Panc1 (cell line): ENCODE measurements at regions not wholly inside any gene's neighbourhood (a gene's known extent, or its start where the extent isn't known, plus 50 kb on each side); places are given as distances from the start of the nearest gene placed in this dataset.

Source experiments
- ATAC-seq: fragments of 200-7000 bp; cut with Tn5 transposase; 2 replicates; pipeline ENCODE4 v1.9.1; 2020; ENCODE audit warnings: mild to moderate bottlenecking, moderate library complexity
- BruUV-seq: library from RNA; stranded (reverse); fragments of 400-500 nt; replicated peaks from 2 replicates; lab custom pipeline; 2021; lab: Mats Ljungman, UMichigan
- CTCF ChIA-PET: fragments of 300-600 bp; sonication (Branson Sonifier 250); formaldehyde crosslinking; loops from one replicate; lab custom pipeline; 2022; ENCODE audit warnings: antibody characterized with exemption; lab: Charles Lee
- POLR2A ChIA-PET: fragments of 300-600 bp; sonication (Branson Sonifier 250); formaldehyde crosslinking; loops from one replicate; lab custom pipeline; 2022; ENCODE audit warnings: antibody characterized with exemption; lab: Charles Lee
- DNase-seq: peaks from one replicate; pipeline ENCODE4 v3.0.0-alpha.2; 2010; ENCODE audit warnings: low read depth, low spot score
- H3K27ac ChIP-seq: 2 replicates; pipeline ENCODE4 v1.5.1; 2011; ENCODE audit warnings: mild to moderate bottlenecking, low read length, inconsistent platforms
- H3K27me3 ChIP-seq: fragments of 200-500 bp; sonication (Bioruptor generic); 2 replicates; pipeline ENCODE4 v1.6.0; 2014; ENCODE audit warnings: low read length, inconsistent platforms; ENCODE audit not compliant: control insufficient read depth, insufficient read depth
- H3K36me3 ChIP-seq: fragments of 200-500 bp; sonication (Bioruptor generic); 2 replicates; pipeline ENCODE4 v1.5.1; 2014; ENCODE audit warnings: inconsistent platforms, mild to moderate bottlenecking, low read length, moderate library complexity; ENCODE audit not compliant: control insufficient read depth, insufficient read depth
- H3K4me1 ChIP-seq: 2 replicates; pipeline ENCODE4 v1.5.1; 2011; ENCODE audit warnings: inconsistent platforms, mild to moderate bottlenecking, low read length, moderate library complexity; ENCODE audit not compliant: control insufficient read depth, insufficient read depth
- H3K4me3 ChIP-seq, 2 experiments: 2 replicates each; pipeline ENCODE4 v1.5.1; 2011 to 2012; ENCODE audit warnings: low read depth in 2 of 2, low read length in 2 of 2, mild to moderate bottlenecking in 2 of 2, inconsistent platforms in 1 of 2, moderate library complexity in 1 of 2
- H3K9me3 ChIP-seq: fragments of 200-500 bp; sonication (Bioruptor generic); 2 replicates; pipeline ENCODE4 v1.5.1; 2014; ENCODE audit warnings: low read depth, mild to moderate bottlenecking, inconsistent platforms, low read length, moderate library complexity; ENCODE audit not compliant: control insufficient read depth, insufficient read depth
- POLR2AphosphoS5 ChIP-seq: IDR thresholded peaks from 2 replicates; pipeline ENCODE4 v1.6.1; 2012; ENCODE audit warnings: mild to moderate bottlenecking, low read depth, low read length, moderate library complexity
- SIN3A ChIP-seq: IDR thresholded peaks from 2 replicates; pipeline ENCODE4 v1.6.1; 2012; ENCODE audit warnings: low read depth, mild to moderate bottlenecking, low read length, moderate library complexity, borderline replicate concordance; ENCODE audit not compliant: insufficient read depth
- TCF7L2 ChIP-seq: IDR thresholded peaks from 2 replicates; pipeline ENCODE4 v1.6.1; 2011; ENCODE audit warnings: mild to moderate bottlenecking, low read depth, low read length, inconsistent platforms
- in situ Hi-C: cut with HindIII; loops from 2 replicates; pipeline ENCODE4 v1.10.0; 2016; ENCODE audit warnings: low sequenced_read_pairs, low pct_unique_long_range_greater_than_20kb
- intact Hi-C: fragments of 100-400 bp; cut with micrococcal nuclease; formaldehyde crosslinking; loops from one replicate; pipeline ENCODE4 v1.10.0; 2022; ENCODE audit not compliant: unreplicated experiment
- TF ChIP-seq, protein P1 (sequence below), 2 experiments: IDR thresholded peaks; 2 replicates each; pipeline ENCODE4 v1.6.1; 2011 to 2012; ENCODE audit warnings: low read depth in 2 of 2, control low read depth in 1 of 2, low read length in 1 of 2, mild to moderate bottlenecking in 1 of 2, moderate library complexity in 1 of 2; ENCODE audit not compliant: insufficient read depth in 1 of 2
- TF ChIP-seq, protein P2 (sequence below): fragments of 450-650 bp; IDR thresholded peaks from 2 replicates; pipeline ENCODE4 v1.5.1; 2017; ENCODE audit warnings: mild to moderate bottlenecking

DNA sequence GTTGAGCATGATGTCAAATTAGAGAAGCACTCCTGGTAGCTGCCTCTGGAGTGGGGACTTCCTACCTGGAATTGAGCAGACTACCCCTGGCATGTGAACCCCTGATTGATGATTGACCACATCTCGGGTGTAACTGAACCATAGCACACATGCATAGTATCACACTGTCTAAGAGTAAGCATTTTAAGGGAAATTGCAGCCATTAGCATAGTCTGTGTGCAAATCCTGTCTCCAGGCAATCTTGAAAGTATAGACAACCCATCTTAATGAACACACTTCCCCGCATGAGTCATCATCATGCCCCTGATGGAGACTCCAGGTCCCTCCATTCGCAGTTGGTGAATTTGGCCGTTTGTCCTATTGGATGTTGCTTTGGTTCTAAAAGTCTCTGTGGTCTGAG is 131.3 kb downstream of the C11orf91 start:
- Histone ChIP-seq H3K9me3 (no peaks in the 10 kb centered on the region), H3K4me3 (no peak overlapping the region), H3K4me1 (no peaks in the 10 kb centered on the region), H3K27ac (no peak overlapping the region), H3K27me3 (no peaks in the 10 kb centered on the region), H3K36me3 (no peaks in the 10 kb centered on the region)
- in situ Hi-C loops (no loop called here), intact Hi-C loops (no loop called here)
- ATAC-seq, result no peak
- no TSS peak for BruUV-seq
- POLR2A ChIA-PET, result no interaction called here
- CTCF ChIA-PET, result interaction anchor here (0.8 kb wide), 1 partner anchor 461 kb away, joined by 6 read pairs; no protein-coding TSS in a partner anchor
- DNase-seq, result no peak
- TF ChIP-seq, protein P1, sequence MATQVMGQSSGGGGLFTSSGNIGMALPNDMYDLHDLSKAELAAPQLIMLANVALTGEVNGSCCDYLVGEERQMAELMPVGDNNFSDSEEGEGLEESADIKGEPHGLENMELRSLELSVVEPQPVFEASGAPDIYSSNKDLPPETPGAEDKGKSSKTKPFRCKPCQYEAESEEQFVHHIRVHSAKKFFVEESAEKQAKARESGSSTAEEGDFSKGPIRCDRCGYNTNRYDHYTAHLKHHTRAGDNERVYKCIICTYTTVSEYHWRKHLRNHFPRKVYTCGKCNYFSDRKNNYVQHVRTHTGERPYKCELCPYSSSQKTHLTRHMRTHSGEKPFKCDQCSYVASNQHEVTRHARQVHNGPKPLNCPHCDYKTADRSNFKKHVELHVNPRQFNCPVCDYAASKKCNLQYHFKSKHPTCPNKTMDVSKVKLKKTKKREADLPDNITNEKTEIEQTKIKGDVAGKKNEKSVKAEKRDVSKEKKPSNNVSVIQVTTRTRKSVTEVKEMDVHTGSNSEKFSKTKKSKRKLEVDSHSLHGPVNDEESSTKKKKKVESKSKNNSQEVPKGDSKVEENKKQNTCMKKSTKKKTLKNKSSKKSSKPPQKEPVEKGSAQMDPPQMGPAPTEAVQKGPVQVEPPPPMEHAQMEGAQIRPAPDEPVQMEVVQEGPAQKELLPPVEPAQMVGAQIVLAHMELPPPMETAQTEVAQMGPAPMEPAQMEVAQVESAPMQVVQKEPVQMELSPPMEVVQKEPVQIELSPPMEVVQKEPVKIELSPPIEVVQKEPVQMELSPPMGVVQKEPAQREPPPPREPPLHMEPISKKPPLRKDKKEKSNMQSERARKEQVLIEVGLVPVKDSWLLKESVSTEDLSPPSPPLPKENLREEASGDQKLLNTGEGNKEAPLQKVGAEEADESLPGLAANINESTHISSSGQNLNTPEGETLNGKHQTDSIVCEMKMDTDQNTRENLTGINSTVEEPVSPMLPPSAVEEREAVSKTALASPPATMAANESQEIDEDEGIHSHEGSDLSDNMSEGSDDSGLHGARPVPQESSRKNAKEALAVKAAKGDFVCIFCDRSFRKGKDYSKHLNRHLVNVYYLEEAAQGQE (IDR thresholded peaks at IDR 0.05; ENCODE audit: insufficient read depth in 1 of 2, low read depth in 2 of 2, low read length in 1 of 2), result no peak
- no peak for TF ChIP-seq POLR2AphosphoS5
- no peak for TF ChIP-seq TCF7L2
- no peak for TF ChIP-seq SIN3A
- TF ChIP-seq, protein P2, sequence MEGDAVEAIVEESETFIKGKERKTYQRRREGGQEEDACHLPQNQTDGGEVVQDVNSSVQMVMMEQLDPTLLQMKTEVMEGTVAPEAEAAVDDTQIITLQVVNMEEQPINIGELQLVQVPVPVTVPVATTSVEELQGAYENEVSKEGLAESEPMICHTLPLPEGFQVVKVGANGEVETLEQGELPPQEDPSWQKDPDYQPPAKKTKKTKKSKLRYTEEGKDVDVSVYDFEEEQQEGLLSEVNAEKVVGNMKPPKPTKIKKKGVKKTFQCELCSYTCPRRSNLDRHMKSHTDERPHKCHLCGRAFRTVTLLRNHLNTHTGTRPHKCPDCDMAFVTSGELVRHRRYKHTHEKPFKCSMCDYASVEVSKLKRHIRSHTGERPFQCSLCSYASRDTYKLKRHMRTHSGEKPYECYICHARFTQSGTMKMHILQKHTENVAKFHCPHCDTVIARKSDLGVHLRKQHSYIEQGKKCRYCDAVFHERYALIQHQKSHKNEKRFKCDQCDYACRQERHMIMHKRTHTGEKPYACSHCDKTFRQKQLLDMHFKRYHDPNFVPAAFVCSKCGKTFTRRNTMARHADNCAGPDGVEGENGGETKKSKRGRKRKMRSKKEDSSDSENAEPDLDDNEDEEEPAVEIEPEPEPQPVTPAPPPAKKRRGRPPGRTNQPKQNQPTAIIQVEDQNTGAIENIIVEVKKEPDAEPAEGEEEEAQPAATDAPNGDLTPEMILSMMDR, result no peak

DNA sequence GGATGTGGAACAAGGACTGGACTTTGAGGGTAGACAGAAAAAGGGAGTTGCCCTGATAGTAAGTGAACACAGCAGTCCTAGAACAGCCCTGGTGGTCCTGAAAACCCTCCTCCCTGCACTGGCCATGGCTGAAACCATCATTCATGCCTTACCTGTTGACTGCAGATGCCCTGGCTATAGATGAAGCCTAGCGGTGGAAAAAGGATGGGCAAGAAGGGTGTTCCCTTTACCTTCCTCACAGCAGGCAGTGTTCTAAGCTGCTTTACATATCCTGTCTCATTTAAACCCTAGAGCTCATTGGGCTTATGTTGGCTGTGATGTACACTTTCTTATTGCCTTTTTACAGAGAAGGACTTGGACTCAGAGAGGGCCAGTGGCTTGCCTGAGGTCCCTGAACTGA is 133.6 kb downstream of the C11orf91 start:
- H3K9me3 ChIP-seq, result no peaks in the 10 kb centered on the region
- H3K4me3 ChIP-seq, result no peak overlapping the region
- ATAC-seq, result no peak
- H3K4me1 ChIP-seq, result no peaks in the 10 kb centered on the region
- ChIA-PET POLR2A (no interaction called here), CTCF (no interaction called here)
- TF ChIP-seq POLR2AphosphoS5, result no peak
- TF ChIP-seq, protein P2, result no peak
- TF ChIP-seq, protein P1 (IDR thresholded peaks at IDR 0.05; ENCODE audit: insufficient read depth in 1 of 2, low read depth in 2 of 2, low read length in 1 of 2), result no peak
- no peak for TF ChIP-seq SIN3A
- no peak for TF ChIP-seq TCF7L2
- intact Hi-C loops (no loop called here), in situ Hi-C loops (no loop called here)
- no TSS peak for BruUV-seq
- H3K27me3 ChIP-seq, result no peaks in the 10 kb centered on the region
- no peak for DNase-seq
- no peaks in the 10 kb centered on the region for H3K36me3 ChIP-seq
- no peak overlapping the region for H3K27ac ChIP-seq
